HG02610 (cell line): ENCODE measurements at regions not wholly inside any gene's neighbourhood (a gene's known extent, or its start where the extent isn't known, plus 50 kb on each side); places are given as distances from the start of the nearest gene placed in this dataset.
"Not testable (repeated sequence)": the region's sequence is repeated elsewhere in the genome, so short reads cannot be mapped to it uniquely, and the experiment has no call there.

Experiments
- ATAC-seq: cut with Tn5 transposase; IDR thresholded peaks from one replicate; pipeline ENCODE4 v1.9.1; 2021; ENCODE audit warnings: mild to moderate bottlenecking, moderate library complexity; ENCODE audit not compliant: unreplicated experiment

- ATAC-seq = no peak
Observed at GRCh38 chr6:122220254-122220653, 179.2 kb upstream of the HSF2 start.

GRCh38 chr6:122222761-122223160, 176.7 kb upstream of the HSF2 start:
- ATAC-seq = no peak

GRCh38 chr6:122223251-122223650, 176.2 kb upstream of the HSF2 start:
- no peak for ATAC-seq

- ATAC-seq = no peak
Observed at GRCh38 chr6:122238861-122239260, 160.6 kb upstream of the HSF2 start.

GRCh38 chr6:122246906-122247658, 152.4 kb upstream of the HSF2 start:
- no peak for ATAC-seq

- no peak for ATAC-seq
Observed at GRCh38 chr6:122248001-122248669, 151.3 kb upstream of the HSF2 start.

GRCh38 chr6:122248844-122249243, 150.6 kb upstream of the HSF2 start:
- no peak for ATAC-seq

- no peak for ATAC-seq
Observed at GRCh38 chr6:122258839-122259238, 140.6 kb upstream of the HSF2 start.

- no peak for ATAC-seq
Observed at GRCh38 chr6:122264557-122264956, 134.9 kb upstream of the HSF2 start.

- no peak for ATAC-seq
Observed at GRCh38 chr6:122265755-122266154, 133.7 kb upstream of the HSF2 start.

- ATAC-seq = no peak
Observed at GRCh38 chr6:122268394-122268793, 131.1 kb upstream of the HSF2 start.

- ATAC-seq = no peak
Observed at GRCh38 chr6:122276637-122277036, 122.8 kb upstream of the HSF2 start.

GRCh38 chr6:122280105-122281021, 119.1 kb upstream of the HSF2 start:
- not testable (repeated sequence) for ATAC-seq

GRCh38 chr6:122283884-122284283, 115.6 kb upstream of the HSF2 start:
- ATAC-seq = no peak

GRCh38 chr6:122284848-122285247, 114.6 kb upstream of the HSF2 start:
- ATAC-seq = no peak

GRCh38 chr6:122285292-122285913, 114.0 kb upstream of the HSF2 start:
- ATAC-seq = no peak

GRCh38 chr6:122286512-122286911, 112.9 kb upstream of the HSF2 start:
- no peak for ATAC-seq

GRCh38 chr6:122289762-122290539, 109.5 kb upstream of the HSF2 start:
- ATAC-seq = no peak

- no peak for ATAC-seq
Observed at GRCh38 chr6:122297010-122297409, 102.4 kb upstream of the HSF2 start.

- ATAC-seq = no peak
Observed at GRCh38 chr6:122302067-122302466, 97.4 kb upstream of the HSF2 start.
